Natural killer cell (primary cell): ENCODE measurements at regions not wholly inside any gene's neighbourhood (a gene's known extent, or its start where the extent isn't known, plus 50 kb on each side); places are given as distances from the start of the nearest gene placed in this dataset.

Source experiments
- ATAC-seq, 3 donors: fragments of 150-1000 bp in 2 of 3; fragments of 200-7000 bp in 1 of 3; cut with Tn5 transposase; 1 replicate in 1 of 3; 2 replicates in 2 of 3; pipeline ENCODE4 v1.10.0; 2021; ENCODE audit warnings: mild to moderate bottlenecking in 2 of 3, moderate library complexity in 2 of 3
- DNase-seq, 2 donors: peaks; one replicate each; pipeline versions ENCODE4 v3.0.0 to v3.0.0-alpha.2; 2013 to 2021; ENCODE audit warnings: mixed read lengths in 1 of 2
- H3K27ac ChIP-seq: one replicate; pipeline ENCODE4 v1.5.1; 2013; ENCODE audit warnings: mild to moderate bottlenecking, low read length
- H3K27me3 ChIP-seq: one replicate; pipeline ENCODE4 v1.6.1; 2013; ENCODE audit warnings: low read length; ENCODE audit not compliant: control insufficient read depth, insufficient read depth
- H3K36me3 ChIP-seq: one replicate; pipeline ENCODE4 v1.6.1; 2013; ENCODE audit warnings: low read length; ENCODE audit not compliant: control insufficient read depth, insufficient read depth
- H3K4me1 ChIP-seq: one replicate; pipeline ENCODE4 v1.6.1; 2013; ENCODE audit warnings: low read length; ENCODE audit not compliant: control insufficient read depth, insufficient read depth
- H3K4me3 ChIP-seq: one replicate; pipeline ENCODE4 v1.5.1; 2013; ENCODE audit warnings: low read length
- H3K9me3 ChIP-seq: one replicate; pipeline ENCODE4 v1.6.1; 2013; ENCODE audit warnings: low read length; ENCODE audit not compliant: control insufficient read depth, insufficient read depth
- H3K27ac Mint-ChIP-seq, 2 donors: one replicate each; pipeline ENCODE4 v1.8.0; 2022; ENCODE audit warnings: mild to moderate bottlenecking in 2 of 2, mixed read lengths in 2 of 2, moderate library complexity in 1 of 2
- H3K27me3 Mint-ChIP-seq, 2 donors: one replicate each; pipeline ENCODE4 v1.8.0; 2022; ENCODE audit warnings: low read depth in 2 of 2, mixed read lengths in 2 of 2
- H3K36me3 Mint-ChIP-seq: one replicate; pipeline ENCODE4 v1.8.0; 2022; ENCODE audit warnings: mixed read lengths
- H3K4me1 Mint-ChIP-seq, 2 donors: one replicate each; pipeline ENCODE4 v1.8.0; 2022; ENCODE audit warnings: mixed read lengths in 2 of 2
- H3K4me3 Mint-ChIP-seq: one replicate; pipeline ENCODE4 v1.8.0; 2022; ENCODE audit warnings: mild to moderate bottlenecking, moderate library complexity, mixed read lengths
- H3K9me3 Mint-ChIP-seq, 2 donors: one replicate each; pipeline ENCODE4 v1.8.0; 2022; ENCODE audit warnings: mixed read lengths in 2 of 2
- WGBS: methylation state at CpG from one replicate; pipeline ENCODE4 v1.1.7; 2013; ENCODE audit warnings: missing lambda C conversion rate; ENCODE audit not compliant: insufficient coverage; 5-methylcytosine and 5-hydroxymethylcytosine counted together
- intact Hi-C: fragments of 100-400 bp; cut with micrococcal nuclease; formaldehyde crosslinking; loops from one replicate; pipeline ENCODE4 v1.14.2; 2022
- TF ChIP-seq, protein P1 (sequence below): fragments of 200-600 bp; IDR thresholded peaks from one replicate; pipeline ENCODE4 v1.8.0; 2022; ENCODE audit warnings: antibody characterized with exemption

DNA sequence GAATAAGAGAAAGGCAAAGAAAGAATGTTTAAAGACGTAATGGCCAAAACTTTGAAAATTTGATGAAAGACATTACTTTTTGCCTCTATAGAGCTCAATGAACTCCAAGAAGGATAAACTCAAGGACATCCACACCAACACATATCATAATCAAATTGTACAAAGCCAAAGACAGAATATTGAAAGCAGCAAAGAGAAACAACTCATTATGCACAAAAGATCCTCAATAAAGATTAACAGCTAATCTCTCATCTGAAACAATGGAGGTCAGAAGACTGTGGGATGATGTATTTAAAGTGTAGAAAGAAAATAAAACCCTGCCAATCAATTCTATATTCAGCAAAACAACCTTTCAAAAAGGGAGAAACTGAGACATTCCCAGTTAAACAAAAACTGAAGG lies 129.1 kb upstream of the TEX13D start:
- Mint-ChIP-seq H3K9me3 (peaks cover 0 to 6% of the 10 kb centered on the region in 2 donors), H3K4me3 (no peak overlapping the region), H3K27me3 (peaks cover 0 to 16% of the 10 kb centered on the region in 2 donors), H3K4me1 (no peaks in the 10 kb centered on the region), H3K36me3 (no peaks in the 10 kb centered on the region), H3K27ac (no peak overlapping the region)
- intact Hi-C loops: no loop called here
- Histone ChIP-seq H3K27me3 (no peaks in the 10 kb centered on the region), H3K27ac (no peak overlapping the region), H3K4me1 (no peaks in the 10 kb centered on the region), H3K36me3 (no peaks in the 10 kb centered on the region), H3K4me3 (no peak overlapping the region), H3K9me3 (no peaks in the 10 kb centered on the region)
- DNase-seq (no peak), ATAC-seq (no peak)
- TF ChIP-seq, protein P1, sequence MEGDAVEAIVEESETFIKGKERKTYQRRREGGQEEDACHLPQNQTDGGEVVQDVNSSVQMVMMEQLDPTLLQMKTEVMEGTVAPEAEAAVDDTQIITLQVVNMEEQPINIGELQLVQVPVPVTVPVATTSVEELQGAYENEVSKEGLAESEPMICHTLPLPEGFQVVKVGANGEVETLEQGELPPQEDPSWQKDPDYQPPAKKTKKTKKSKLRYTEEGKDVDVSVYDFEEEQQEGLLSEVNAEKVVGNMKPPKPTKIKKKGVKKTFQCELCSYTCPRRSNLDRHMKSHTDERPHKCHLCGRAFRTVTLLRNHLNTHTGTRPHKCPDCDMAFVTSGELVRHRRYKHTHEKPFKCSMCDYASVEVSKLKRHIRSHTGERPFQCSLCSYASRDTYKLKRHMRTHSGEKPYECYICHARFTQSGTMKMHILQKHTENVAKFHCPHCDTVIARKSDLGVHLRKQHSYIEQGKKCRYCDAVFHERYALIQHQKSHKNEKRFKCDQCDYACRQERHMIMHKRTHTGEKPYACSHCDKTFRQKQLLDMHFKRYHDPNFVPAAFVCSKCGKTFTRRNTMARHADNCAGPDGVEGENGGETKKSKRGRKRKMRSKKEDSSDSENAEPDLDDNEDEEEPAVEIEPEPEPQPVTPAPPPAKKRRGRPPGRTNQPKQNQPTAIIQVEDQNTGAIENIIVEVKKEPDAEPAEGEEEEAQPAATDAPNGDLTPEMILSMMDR: no peak
- no CpG with 5 or more reads among the region's 1 CpG for WGBS

DNA sequence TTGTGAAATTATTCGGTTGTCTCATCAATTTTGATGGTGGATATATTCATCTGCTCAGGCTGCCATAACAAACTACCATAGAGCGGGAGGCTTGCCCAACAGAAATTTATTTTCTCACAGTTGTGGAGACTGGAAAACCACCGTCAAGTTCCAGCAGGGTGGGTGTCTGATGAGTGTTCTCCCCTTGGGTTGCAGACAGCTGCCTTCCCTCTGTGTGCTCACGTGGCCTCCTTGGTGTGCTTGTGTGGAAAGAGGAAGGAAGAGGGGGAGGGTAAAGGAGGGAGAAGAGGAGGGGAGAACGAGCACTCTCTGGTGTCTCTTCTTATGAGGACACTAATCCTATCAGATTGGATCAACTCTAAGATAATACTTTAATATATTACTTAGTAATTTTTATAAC lies 123.8 kb upstream of the TEX13D start:
- no peak overlapping the region for H3K4me3 Mint-ChIP-seq
- ATAC-seq (no peak), DNase-seq (no peak)
- H3K9me3 Mint-ChIP-seq: no peaks in the 10 kb centered on the region
- H3K4me3 ChIP-seq: no peak overlapping the region
- H3K4me1 Mint-ChIP-seq: peaks cover 6 to 9% of the 10 kb centered on the region in 2 donors
- H3K27me3 Mint-ChIP-seq: peaks cover 0 to 16% of the 10 kb centered on the region in 2 donors
- no peaks in the 10 kb centered on the region for H3K27me3 ChIP-seq
- intact Hi-C loops: no loop called here
- H3K9me3 ChIP-seq: no peaks in the 10 kb centered on the region
- no peaks in the 10 kb centered on the region for H3K36me3 Mint-ChIP-seq
- no peak overlapping the region for H3K27ac ChIP-seq
- H3K36me3 ChIP-seq: no peaks in the 10 kb centered on the region
- WGBS: 22% methylated on average over 1 of the region's 5 CpGs
- no peak overlapping the region for H3K27ac Mint-ChIP-seq
- TF ChIP-seq, protein P1: no peak
- H3K4me1 ChIP-seq: no peaks in the 10 kb centered on the region

DNA sequence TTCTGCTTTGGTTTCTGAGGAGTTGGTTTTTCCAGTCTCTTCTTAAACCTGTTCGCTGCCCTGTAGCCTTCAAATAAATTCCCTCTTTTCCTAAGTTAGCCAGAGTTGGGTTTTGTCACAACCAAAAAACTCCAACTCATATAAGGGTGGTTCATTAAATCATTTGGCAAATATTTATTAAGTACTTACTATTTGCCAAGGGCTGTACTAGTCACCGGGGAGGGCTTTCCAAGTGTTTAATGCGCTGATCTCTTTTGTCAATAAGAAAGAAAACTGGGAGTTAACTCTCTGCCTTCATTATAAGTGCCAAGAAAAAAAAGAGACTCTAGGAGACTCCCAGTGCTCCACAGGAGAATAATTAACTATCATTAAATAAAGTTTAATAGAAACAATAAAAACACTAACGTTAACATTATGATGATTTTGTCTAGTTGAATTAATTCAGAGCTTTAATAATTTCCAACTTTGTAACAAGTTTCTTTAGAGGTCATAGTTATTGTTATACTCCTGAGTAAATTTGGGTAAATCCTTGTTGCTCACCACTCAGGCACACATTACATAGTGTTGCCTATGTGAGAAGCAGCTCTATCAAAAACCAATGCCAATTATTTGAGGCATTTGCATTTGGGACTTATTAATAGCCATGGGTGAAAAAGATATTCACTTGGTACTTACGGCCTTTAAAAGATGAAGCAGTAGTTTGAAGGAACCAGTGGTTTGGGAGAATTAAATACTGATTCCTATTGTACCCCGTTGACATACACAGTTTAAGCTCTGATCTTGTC lies 122.5 kb upstream of the TEX13D start:
- no peaks in the 10 kb centered on the region for H3K4me1 ChIP-seq
- Mint-ChIP-seq H3K27ac (no peak overlapping the region), H3K4me1 (peaks cover 6 to 15% of the 10 kb centered on the region in 2 donors), H3K27me3 (peaks cover 0 to 16% of the 10 kb centered on the region in 2 donors), H3K4me3 (no peak overlapping the region), H3K36me3 (no peaks in the 10 kb centered on the region), H3K9me3 (no peaks in the 10 kb centered on the region)
- H3K9me3 ChIP-seq: no peaks in the 10 kb centered on the region
- intact Hi-C loops: loop anchor here (10.0 kb wide), 1 partner anchor 55 kb away; no protein-coding TSS in a partner anchor
- no peak for DNase-seq
- 83% methylated on average over 1 of the region's 6 CpGs for WGBS
- no peak for ATAC-seq
- H3K36me3 ChIP-seq: no peaks in the 10 kb centered on the region
- H3K4me3 ChIP-seq: no peak overlapping the region
- H3K27ac ChIP-seq: no peak overlapping the region
- TF ChIP-seq, protein P1: no peak
- no peaks in the 10 kb centered on the region for H3K27me3 ChIP-seq
